Keratinocyte (primary cell): ENCODE measurements at regions not wholly inside any gene's neighbourhood (a gene's known extent, or its start where the extent isn't known, plus 50 kb on each side); places are given as distances from the start of the nearest gene placed in this dataset.

Source experiments
- DNase-seq: peaks from one replicate; pipeline ENCODE4 v3.0.0-alpha.2; 2011; ENCODE audit warnings: low read depth, missing footprints, low spot score
- FAIRE-seq: peaks from 2 replicates; lab custom pipeline; 2011; peaks lifted over from hg19 to GRCh38; lab: Jason Lieb, UNC
- H2AFZ ChIP-seq: 2 replicates; pipeline ENCODE4 v1.6.0; 2012; ENCODE audit warnings: low read length, control low read depth, inconsistent platforms; ENCODE audit not compliant: control insufficient read depth
- H3K27ac ChIP-seq: 2 replicates; pipeline ENCODE4 v1.5.1; 2011; ENCODE audit warnings: low read length; ENCODE audit not compliant: control insufficient read depth, insufficient read depth
- H3K27me3 ChIP-seq: 3 replicates; pipeline ENCODE4 v1.6.0; 2011; ENCODE audit warnings: low read length; ENCODE audit not compliant: control insufficient read depth, insufficient read depth; ENCODE audit errors: extremely low read depth
- H3K36me3 ChIP-seq, 2 experiments: 2 replicates in 1 of 2; 3 replicates in 1 of 2; pipeline ENCODE4 v1.5.1; 2011; ENCODE audit warnings: low read length in 2 of 2, mild to moderate bottlenecking in 1 of 2; ENCODE audit not compliant: control insufficient read depth in 2 of 2, insufficient read depth in 2 of 2; ENCODE audit errors: extremely low read depth in 1 of 2
- H3K4me1 ChIP-seq: 3 replicates; pipeline ENCODE4 v1.5.1; 2011; ENCODE audit warnings: low read length; ENCODE audit not compliant: control insufficient read depth, insufficient read depth; ENCODE audit errors: extremely low read depth
- H3K4me2 ChIP-seq: 3 replicates; pipeline ENCODE4 v1.6.0; 2011; ENCODE audit warnings: low read depth, low read length; ENCODE audit not compliant: control insufficient read depth, insufficient read depth; ENCODE audit errors: extremely low read depth
- H3K4me3 ChIP-seq, 3 experiments: fragments of 200-600 bp in 1 of 3; sonication (generic) in 1 of 3; 2 replicates in 2 of 3; 3 replicates in 1 of 3; pipeline ENCODE4 v1.5.1; 2011 to 2016; ENCODE audit warnings: low read length in 3 of 3, mild to moderate bottlenecking in 3 of 3, control low read depth in 2 of 3, inconsistent platforms in 1 of 3, low read depth in 1 of 3, mixed read lengths in 1 of 3, mixed run types in 1 of 3, moderate library complexity in 1 of 3; ENCODE audit not compliant: control insufficient read depth in 2 of 3, insufficient read depth in 2 of 3; ENCODE audit errors: extremely low read depth in 1 of 3
- H3K79me2 ChIP-seq: 2 replicates; pipeline ENCODE4 v1.6.0; 2012; ENCODE audit warnings: low read length; ENCODE audit not compliant: control insufficient read depth, insufficient read depth
- H3K9ac ChIP-seq: 3 replicates; pipeline ENCODE4 v1.6.0; 2011; ENCODE audit warnings: low read length; ENCODE audit not compliant: control insufficient read depth, insufficient read depth; ENCODE audit errors: extremely low read depth
- H3K9me1 ChIP-seq: 3 replicates; pipeline ENCODE4 v1.6.0; 2011; ENCODE audit warnings: low read length; ENCODE audit not compliant: control insufficient read depth, insufficient read depth; ENCODE audit errors: extremely low read depth
- H3K9me3 ChIP-seq: 2 replicates; pipeline ENCODE4 v1.5.1; 2012; ENCODE audit warnings: low read depth, low read length; ENCODE audit not compliant: control insufficient read depth
- H4K20me1 ChIP-seq: 3 replicates; pipeline ENCODE4 v1.6.0; 2011; ENCODE audit warnings: low read length; ENCODE audit not compliant: control insufficient read depth, insufficient read depth; ENCODE audit errors: extremely low read depth
- EZH2 ChIP-seq: IDR thresholded peaks from one replicate; pipeline ENCODE4 v1.6.1; 2012; ENCODE audit warnings: inconsistent platforms, mild to moderate bottlenecking, low read length, moderate library complexity
- dilution Hi-C: fragments of 300-500 bp; cut with MboI; formaldehyde crosslinking; loops from one replicate; pipeline ENCODE4 v1.7.0; 2020; ENCODE audit warnings: low sequenced_read_pairs; ENCODE audit not compliant: extremely low pct_ligation_motif_present
- TF ChIP-seq, protein P1 (sequence below), 3 experiments: IDR thresholded peaks in 1 of 3; conservative IDR thresholded peaks in 1 of 3; optimal IDR thresholded peaks in 1 of 3; 2 replicates in 2 of 3; 3 replicates in 1 of 3; pipeline versions ENCODE3 to v1.5.1; 2011; ENCODE audit warnings: low read length in 3 of 3, mild to moderate bottlenecking in 3 of 3, moderate library complexity in 2 of 3, control low read depth in 1 of 3, inconsistent platforms in 1 of 3; ENCODE audit not compliant: insufficient read depth in 2 of 3; ENCODE audit errors: extremely low read depth in 1 of 3

DNA sequence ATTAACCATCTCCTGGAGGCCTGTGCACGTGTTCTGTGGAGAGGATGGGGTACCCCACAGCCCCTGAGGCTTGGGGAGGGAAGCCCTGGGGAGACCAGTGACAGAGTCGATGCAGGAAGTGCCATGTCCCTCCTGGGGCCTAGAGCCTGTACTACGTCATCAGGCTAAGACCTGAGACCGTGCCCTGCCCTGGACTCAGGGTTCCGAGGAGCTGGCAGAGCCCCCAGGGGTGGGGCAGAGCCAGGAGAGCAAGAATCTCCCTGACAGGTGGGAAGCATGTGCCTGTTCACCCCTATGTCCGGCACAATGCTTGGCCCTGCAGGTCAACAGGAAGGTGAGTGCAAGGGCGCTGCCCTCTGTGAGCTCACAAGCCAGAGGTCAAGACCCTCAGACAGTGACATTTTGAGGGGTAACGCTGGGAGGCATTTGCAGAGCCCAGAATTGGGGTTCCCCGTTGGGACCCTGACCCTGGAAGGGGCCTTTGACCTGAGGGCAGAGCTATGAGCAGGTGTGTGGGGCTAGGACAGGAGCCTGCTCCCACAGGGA, 781.6 kb downstream of the BRD1 start:
- H3K27ac ChIP-seq = no peak overlapping the region
- FAIRE-seq = no peak
- no peaks in the 10 kb centered on the region for H3K27me3 ChIP-seq
- no peaks in the 10 kb centered on the region for H3K79me2 ChIP-seq
- H3K9ac ChIP-seq = no peak overlapping the region
- no peak overlapping the region for H3K4me2 ChIP-seq
- no peaks in the 10 kb centered on the region for H3K4me1 ChIP-seq
- H3K4me3 ChIP-seq = no peak overlapping the region
- no peak for DNase-seq
- H2AFZ ChIP-seq = no peak overlapping the region
- no peaks in the 10 kb centered on the region for H3K9me1 ChIP-seq
- dilution Hi-C loops = no loop called here
- peaks cover 7% of the 10 kb centered on the region for H3K9me3 ChIP-seq
- TF ChIP-seq, protein P1, sequence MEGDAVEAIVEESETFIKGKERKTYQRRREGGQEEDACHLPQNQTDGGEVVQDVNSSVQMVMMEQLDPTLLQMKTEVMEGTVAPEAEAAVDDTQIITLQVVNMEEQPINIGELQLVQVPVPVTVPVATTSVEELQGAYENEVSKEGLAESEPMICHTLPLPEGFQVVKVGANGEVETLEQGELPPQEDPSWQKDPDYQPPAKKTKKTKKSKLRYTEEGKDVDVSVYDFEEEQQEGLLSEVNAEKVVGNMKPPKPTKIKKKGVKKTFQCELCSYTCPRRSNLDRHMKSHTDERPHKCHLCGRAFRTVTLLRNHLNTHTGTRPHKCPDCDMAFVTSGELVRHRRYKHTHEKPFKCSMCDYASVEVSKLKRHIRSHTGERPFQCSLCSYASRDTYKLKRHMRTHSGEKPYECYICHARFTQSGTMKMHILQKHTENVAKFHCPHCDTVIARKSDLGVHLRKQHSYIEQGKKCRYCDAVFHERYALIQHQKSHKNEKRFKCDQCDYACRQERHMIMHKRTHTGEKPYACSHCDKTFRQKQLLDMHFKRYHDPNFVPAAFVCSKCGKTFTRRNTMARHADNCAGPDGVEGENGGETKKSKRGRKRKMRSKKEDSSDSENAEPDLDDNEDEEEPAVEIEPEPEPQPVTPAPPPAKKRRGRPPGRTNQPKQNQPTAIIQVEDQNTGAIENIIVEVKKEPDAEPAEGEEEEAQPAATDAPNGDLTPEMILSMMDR (optimal IDR thresholded peaks at IDR 0.05 in 1 of 3, IDR thresholded peaks at IDR 0.05 in 1 of 3, conservative IDR thresholded peaks at IDR 0.05 in 1 of 3; ENCODE audit: extremely low read depth in 1 of 3, insufficient read depth in 2 of 3, low read length in 3 of 3) = no peak
- TF ChIP-seq EZH2 = no peak
- H3K36me3 ChIP-seq = no peaks in the 10 kb centered on the region
- no peaks in the 10 kb centered on the region for H4K20me1 ChIP-seq

DNA sequence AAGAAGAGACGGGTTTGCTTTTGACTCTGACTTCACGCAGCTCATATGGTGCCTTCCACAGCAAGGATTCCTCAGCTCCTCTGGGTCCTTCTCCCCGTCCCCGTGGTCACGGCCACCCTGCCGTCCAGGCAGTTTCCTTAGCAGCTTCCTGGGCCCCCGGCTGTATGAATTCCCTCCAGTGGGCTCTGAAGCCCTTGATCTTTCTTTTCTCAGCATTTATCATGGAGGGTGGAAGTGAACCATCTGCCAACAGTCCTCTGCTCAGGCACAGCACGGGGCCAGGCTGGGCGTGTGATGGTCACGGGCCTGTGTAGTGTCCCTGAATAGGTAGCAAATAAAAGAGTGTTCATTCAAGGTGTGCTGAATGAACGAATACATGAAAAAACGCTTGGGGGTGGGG, 782.4 kb downstream of the BRD1 start:
- no peak overlapping the region for H3K4me2 ChIP-seq
- H4K20me1 ChIP-seq = no peaks in the 10 kb centered on the region
- H3K4me3 ChIP-seq = no peak overlapping the region
- DNase-seq (no peak), FAIRE-seq (no peak)
- no peaks in the 10 kb centered on the region for H3K36me3 ChIP-seq
- TF ChIP-seq EZH2 = no peak
- TF ChIP-seq, protein P1 (optimal IDR thresholded peaks at IDR 0.05 in 1 of 3, IDR thresholded peaks at IDR 0.05 in 1 of 3, conservative IDR thresholded peaks at IDR 0.05 in 1 of 3; ENCODE audit: extremely low read depth in 1 of 3, insufficient read depth in 2 of 3, low read length in 3 of 3) = no peak
- dilution Hi-C loops = no loop called here
- no peak overlapping the region for H3K9ac ChIP-seq
- no peaks in the 10 kb centered on the region for H3K27me3 ChIP-seq
- no peaks in the 10 kb centered on the region for H3K9me1 ChIP-seq
- peaks cover 12% of the 10 kb centered on the region for H3K9me3 ChIP-seq
- H3K79me2 ChIP-seq = no peaks in the 10 kb centered on the region
- no peak overlapping the region for H2AFZ ChIP-seq
- no peaks in the 10 kb centered on the region for H3K4me1 ChIP-seq
- no peak overlapping the region for H3K27ac ChIP-seq
